ENCODE measurements at regions not wholly inside any gene's neighbourhood (a gene's known extent, or its start where the extent isn't known, plus 50 kb on each side); places are given as distances from the start of the nearest gene placed in this dataset.

- Mint-ChIP-seq H3K4me1 (no peaks in the 10 kb centered on the region), H3K4me3 (no peak overlapping the region), H3K36me3 (no peaks in the 10 kb centered on the region), H3K9me3 (peaks cover 0 to 2% of the 10 kb centered on the region in 2 donors), H3K27ac (no peak overlapping the region), H3K27me3 (ENCODE audit: low read depth in 2 of 2) (peaks cover 6 to 12% of the 10 kb centered on the region in 2 donors)
- intact Hi-C loops (cut with micrococcal nuclease), result no loop called here
- ATAC-seq, result no peak
- H3K4me1 ChIP-seq (ENCODE audit: control insufficient read depth, insufficient read depth, low read length), result no peaks in the 10 kb centered on the region
- WGBS (ENCODE audit: insufficient coverage), result 74% methylated on average over 2 of the region's 2 CpGs
- DNase-seq, result no peak
- no peak overlapping the region for H3K4me3 ChIP-seq (ENCODE audit: low read length)
- TF ChIP-seq, protein P1, sequence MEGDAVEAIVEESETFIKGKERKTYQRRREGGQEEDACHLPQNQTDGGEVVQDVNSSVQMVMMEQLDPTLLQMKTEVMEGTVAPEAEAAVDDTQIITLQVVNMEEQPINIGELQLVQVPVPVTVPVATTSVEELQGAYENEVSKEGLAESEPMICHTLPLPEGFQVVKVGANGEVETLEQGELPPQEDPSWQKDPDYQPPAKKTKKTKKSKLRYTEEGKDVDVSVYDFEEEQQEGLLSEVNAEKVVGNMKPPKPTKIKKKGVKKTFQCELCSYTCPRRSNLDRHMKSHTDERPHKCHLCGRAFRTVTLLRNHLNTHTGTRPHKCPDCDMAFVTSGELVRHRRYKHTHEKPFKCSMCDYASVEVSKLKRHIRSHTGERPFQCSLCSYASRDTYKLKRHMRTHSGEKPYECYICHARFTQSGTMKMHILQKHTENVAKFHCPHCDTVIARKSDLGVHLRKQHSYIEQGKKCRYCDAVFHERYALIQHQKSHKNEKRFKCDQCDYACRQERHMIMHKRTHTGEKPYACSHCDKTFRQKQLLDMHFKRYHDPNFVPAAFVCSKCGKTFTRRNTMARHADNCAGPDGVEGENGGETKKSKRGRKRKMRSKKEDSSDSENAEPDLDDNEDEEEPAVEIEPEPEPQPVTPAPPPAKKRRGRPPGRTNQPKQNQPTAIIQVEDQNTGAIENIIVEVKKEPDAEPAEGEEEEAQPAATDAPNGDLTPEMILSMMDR (IDR thresholded peaks at IDR 0.05), result no peak
- peaks cover 3% of the 10 kb centered on the region for H3K27me3 ChIP-seq (ENCODE audit: control insufficient read depth, insufficient read depth, low read length)
- H3K9me3 ChIP-seq (ENCODE audit: control insufficient read depth, insufficient read depth, low read length), result no peaks in the 10 kb centered on the region
- H3K36me3 ChIP-seq (ENCODE audit: control insufficient read depth, insufficient read depth, low read length), result no peaks in the 10 kb centered on the region
- no peak overlapping the region for H3K27ac ChIP-seq (ENCODE audit: low read length)
These were observed 63.0 kb upstream of the RBPJ start for GRCh38 chr4:26257850-26258249.

- Histone ChIP-seq H3K36me3 (ENCODE audit: control insufficient read depth, insufficient read depth, low read length) (no peaks in the 10 kb centered on the region), H3K27me3 (ENCODE audit: control insufficient read depth, insufficient read depth, low read length) (peaks cover 3% of the 10 kb centered on the region), H3K9me3 (ENCODE audit: control insufficient read depth, insufficient read depth, low read length) (no peaks in the 10 kb centered on the region), H3K4me3 (ENCODE audit: low read length) (no peak overlapping the region), H3K4me1 (ENCODE audit: control insufficient read depth, insufficient read depth, low read length) (no peaks in the 10 kb centered on the region), H3K27ac (ENCODE audit: low read length) (no peak overlapping the region)
- no peak overlapping the region for H3K4me3 Mint-ChIP-seq
- DNase-seq (no peak), ATAC-seq (no peak)
- WGBS (ENCODE audit: insufficient coverage), result no CpG with 5 or more reads among the region's 2 CpGs
- intact Hi-C loops (cut with micrococcal nuclease), result no loop called here
- no peaks in the 10 kb centered on the region for H3K36me3 Mint-ChIP-seq
- TF ChIP-seq, protein P1 (IDR thresholded peaks at IDR 0.05), result no peak
- no peak overlapping the region for H3K27ac Mint-ChIP-seq
- H3K4me1 Mint-ChIP-seq, result peaks cover 0 to 4% of the 10 kb centered on the region in 2 donors
- H3K27me3 Mint-ChIP-seq (ENCODE audit: low read depth in 2 of 2), result peaks cover 16 to 19% of the 10 kb centered on the region in 2 donors
- H3K9me3 Mint-ChIP-seq, result peaks cover 0 to 2% of the 10 kb centered on the region in 2 donors
These were observed 60.2 kb upstream of the RBPJ start for GRCh38 chr4:26260571-26260970.

DNA sequence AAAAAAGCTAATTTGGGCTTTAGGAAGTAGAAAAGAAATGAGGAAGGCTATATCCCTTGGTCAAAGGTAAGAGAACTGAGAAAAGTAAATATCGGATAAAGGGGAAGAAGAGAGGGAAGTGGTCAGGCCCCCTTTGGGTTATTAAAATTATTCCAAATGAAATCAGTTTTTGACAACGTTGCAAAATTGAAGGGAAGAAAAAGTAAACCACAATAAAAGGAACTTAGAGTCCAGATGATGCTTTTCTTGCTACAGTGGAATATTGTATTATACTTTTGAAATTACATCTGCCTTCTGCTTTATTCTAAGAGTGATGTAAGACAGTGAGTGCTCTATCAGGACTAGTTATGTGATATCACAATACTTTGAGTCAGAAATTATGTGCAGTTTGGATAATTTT lies 59.4 kb upstream of the RBPJ start:
- no peaks in the 10 kb centered on the region for H3K36me3 Mint-ChIP-seq
- intact Hi-C loops (cut with micrococcal nuclease), result no loop called here
- H3K27ac ChIP-seq (ENCODE audit: low read length), result no peak overlapping the region
- DNase-seq, result no peak
- no peak overlapping the region for H3K4me3 Mint-ChIP-seq
- no peaks in the 10 kb centered on the region for H3K4me1 ChIP-seq (ENCODE audit: control insufficient read depth, insufficient read depth, low read length)
- peaks cover 0 to 2% of the 10 kb centered on the region in 2 donors for H3K9me3 Mint-ChIP-seq
- H3K27me3 Mint-ChIP-seq (ENCODE audit: low read depth in 2 of 2), result peaks cover 16 to 19% of the 10 kb centered on the region in 2 donors
- no peak overlapping the region for H3K4me3 ChIP-seq (ENCODE audit: low read length)
- peaks cover 3% of the 10 kb centered on the region for H3K27me3 ChIP-seq (ENCODE audit: control insufficient read depth, insufficient read depth, low read length)
- 15% methylated on average over 2 of the region's 2 CpGs for WGBS (ENCODE audit: insufficient coverage)
- H3K4me1 Mint-ChIP-seq, result peaks cover 0 to 4% of the 10 kb centered on the region in 2 donors
- no peak for ATAC-seq
- no peaks in the 10 kb centered on the region for H3K9me3 ChIP-seq (ENCODE audit: control insufficient read depth, insufficient read depth, low read length)
- no peak overlapping the region for H3K27ac Mint-ChIP-seq
- H3K36me3 ChIP-seq (ENCODE audit: control insufficient read depth, insufficient read depth, low read length), result no peaks in the 10 kb centered on the region
- TF ChIP-seq, protein P1 (IDR thresholded peaks at IDR 0.05), result no peak

- no peaks in the 10 kb centered on the region for H3K4me1 ChIP-seq (ENCODE audit: control insufficient read depth, insufficient read depth, low read length)
- intact Hi-C loops (cut with micrococcal nuclease), result no loop called here
- WGBS (ENCODE audit: insufficient coverage), result 72% methylated on average over 5 of the region's 5 CpGs
- TF ChIP-seq, protein P1 (IDR thresholded peaks at IDR 0.05), result no peak
- Mint-ChIP-seq H3K36me3 (no peaks in the 10 kb centered on the region), H3K9me3 (peaks cover 0 to 2% of the 10 kb centered on the region in 2 donors), H3K27me3 (ENCODE audit: low read depth in 2 of 2) (peaks cover 16 to 23% of the 10 kb centered on the region in 2 donors), H3K4me1 (peaks cover 0 to 4% of the 10 kb centered on the region in 2 donors), H3K4me3 (no peak overlapping the region), H3K27ac (no peak overlapping the region)
- DNase-seq (peak in 1 of 2 donors; percentile 7), ATAC-seq (no peak)
- no peak overlapping the region for H3K27ac ChIP-seq (ENCODE audit: low read length)
- H3K36me3 ChIP-seq (ENCODE audit: control insufficient read depth, insufficient read depth, low read length), result no peaks in the 10 kb centered on the region
- no peaks in the 10 kb centered on the region for H3K9me3 ChIP-seq (ENCODE audit: control insufficient read depth, insufficient read depth, low read length)
- no peaks in the 10 kb centered on the region for H3K27me3 ChIP-seq (ENCODE audit: control insufficient read depth, insufficient read depth, low read length)
- no peak overlapping the region for H3K4me3 ChIP-seq (ENCODE audit: low read length)
These were observed 57.6 kb upstream of the RBPJ start for GRCh38 chr4:26263165-26263564.

Data from natural killer cell (primary cell).